GM19025 (cell line): ENCODE measurements at regions not wholly inside any gene's neighbourhood (a gene's known extent, or its start where the extent isn't known, plus 50 kb on each side); places are given as distances from the start of the nearest gene placed in this dataset.

Experiments used
- ATAC-seq: cut with Tn5 transposase; IDR thresholded peaks from one replicate; pipeline ENCODE4 v1.9.1; 2021; ENCODE audit warnings: mild to moderate bottlenecking, low read depth, moderate library complexity; ENCODE audit not compliant: unreplicated experiment

DNA sequence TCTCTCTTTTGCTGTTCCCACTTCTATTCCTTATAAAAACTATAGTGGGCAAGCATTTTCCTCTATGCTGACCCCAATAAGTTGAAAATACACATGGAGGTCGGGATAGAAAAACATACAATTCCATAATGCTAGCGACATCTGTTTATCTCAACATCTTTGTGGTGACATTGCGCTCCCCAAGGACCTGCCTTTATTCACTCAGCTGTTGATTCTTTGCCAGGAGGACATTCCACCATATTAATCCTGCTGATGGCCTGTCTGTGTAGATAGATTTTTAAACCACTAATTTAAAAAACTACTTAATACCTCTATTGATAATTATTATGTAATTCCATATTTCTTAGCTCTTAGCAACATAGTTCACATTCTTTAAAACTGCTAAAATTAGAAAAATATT is 555.3 kb upstream of the MAP3K7 start:
- ATAC-seq = no peak

DNA sequence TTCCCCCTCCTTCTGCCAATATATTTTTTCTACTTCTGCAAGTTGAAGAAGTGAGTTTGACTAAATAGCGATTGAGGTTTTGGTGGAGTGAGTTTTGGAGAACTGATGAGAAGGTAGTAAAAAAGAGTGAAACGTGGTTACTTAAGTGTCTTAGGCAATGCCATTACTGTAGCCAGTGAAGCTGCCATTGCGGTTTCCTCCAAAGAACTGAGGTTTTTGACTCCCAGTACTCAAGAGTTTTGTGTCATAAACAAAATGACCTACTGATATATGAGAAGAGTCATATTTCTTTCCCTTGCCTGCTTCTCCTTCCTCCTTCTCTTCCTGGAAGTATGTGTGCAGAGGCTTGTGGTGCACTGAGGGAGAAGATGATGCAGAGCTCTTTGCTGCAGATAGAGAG is 554.5 kb upstream of the MAP3K7 start:
- no peak for ATAC-seq

DNA sequence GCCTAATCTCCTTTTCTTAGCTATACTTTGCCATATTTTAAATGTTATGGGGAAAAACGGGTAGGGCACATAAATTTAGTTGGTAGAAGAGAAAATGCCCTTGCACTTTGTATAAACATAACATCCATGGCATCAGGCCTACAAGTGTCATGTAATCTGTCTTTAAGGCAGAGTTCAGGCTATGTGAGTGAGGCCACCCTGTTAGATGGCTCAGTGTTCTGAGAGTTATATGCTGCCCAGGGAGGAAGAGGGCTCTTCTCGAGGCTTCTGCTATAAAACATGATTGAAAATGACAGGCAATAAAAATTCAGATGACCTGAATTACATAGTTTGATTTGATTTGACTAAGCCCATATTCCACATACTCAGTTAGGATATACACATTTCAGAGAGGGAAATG is 553.6 kb upstream of the MAP3K7 start:
- no peak for ATAC-seq

DNA sequence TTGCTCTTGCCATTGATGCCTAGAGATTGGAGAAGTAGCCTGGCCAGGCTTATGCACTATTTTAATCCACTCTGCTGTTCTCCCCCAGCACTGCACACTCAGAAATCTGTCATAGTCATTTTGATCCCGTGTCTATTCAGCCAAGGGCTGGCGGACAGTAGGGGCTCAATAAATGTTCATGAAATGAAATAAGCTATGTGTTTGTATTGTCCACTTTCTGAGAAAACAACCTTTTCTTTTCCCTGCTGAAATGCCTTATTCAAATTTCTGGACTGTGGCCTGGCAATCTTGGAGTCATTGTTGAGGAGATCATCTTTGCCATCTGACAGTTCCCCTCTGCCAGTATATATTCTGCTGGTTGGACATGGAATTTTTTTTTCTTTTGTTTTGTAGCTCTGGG is 550.4 kb upstream of the MAP3K7 start:
- no peak for ATAC-seq

DNA sequence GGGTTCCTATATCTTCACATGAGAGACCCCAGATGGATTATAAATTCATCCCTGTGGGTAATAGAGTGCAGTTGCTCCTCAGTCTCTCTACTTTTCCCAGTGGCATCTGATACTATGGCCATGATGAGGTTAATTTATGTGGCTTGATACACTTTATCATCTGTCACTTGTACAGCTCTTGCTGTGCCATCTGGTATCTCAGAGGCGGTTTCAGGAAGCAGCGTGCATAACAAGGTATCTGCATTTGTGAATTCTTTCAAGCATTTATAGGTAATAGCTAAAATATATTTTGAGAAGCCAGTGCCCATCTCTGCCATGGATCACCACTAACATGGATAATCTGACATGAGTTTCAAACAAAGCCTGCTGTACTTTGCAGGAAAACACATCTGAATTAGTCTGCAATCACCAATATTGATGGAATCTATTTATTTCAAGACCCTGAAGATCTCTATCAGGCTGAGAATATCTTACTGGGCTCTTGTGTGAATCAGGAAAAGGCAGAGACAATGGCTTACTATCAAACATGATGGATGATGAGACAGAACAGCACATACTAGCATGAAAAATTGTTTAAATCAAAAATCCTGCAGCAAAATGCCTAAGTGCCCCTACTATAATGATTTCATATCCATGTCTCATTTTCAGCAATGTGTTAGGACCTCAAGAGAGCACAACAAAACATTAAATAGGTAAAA is 548.7 kb upstream of the MAP3K7 start:
- ATAC-seq = no peak

DNA sequence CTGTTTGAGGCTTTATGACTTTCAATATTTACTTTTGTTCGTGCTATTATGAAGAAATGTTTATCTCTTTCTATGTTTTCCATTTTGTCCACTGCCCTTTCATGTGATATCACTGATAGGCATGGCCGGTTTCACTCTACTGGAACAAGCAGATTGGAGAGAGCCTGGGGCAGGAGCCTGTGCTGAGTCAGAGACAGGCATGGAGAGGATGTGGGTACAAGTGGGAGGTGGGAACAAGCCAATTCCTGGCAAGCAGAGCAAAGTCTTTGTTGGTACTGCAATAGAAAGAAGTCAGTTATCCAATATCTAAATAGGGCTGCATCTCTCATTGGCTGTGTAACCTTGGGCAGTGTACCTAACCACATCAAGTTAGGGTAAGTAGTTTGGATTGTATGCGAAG is 545.6 kb upstream of the MAP3K7 start:
- no peak for ATAC-seq

DNA sequence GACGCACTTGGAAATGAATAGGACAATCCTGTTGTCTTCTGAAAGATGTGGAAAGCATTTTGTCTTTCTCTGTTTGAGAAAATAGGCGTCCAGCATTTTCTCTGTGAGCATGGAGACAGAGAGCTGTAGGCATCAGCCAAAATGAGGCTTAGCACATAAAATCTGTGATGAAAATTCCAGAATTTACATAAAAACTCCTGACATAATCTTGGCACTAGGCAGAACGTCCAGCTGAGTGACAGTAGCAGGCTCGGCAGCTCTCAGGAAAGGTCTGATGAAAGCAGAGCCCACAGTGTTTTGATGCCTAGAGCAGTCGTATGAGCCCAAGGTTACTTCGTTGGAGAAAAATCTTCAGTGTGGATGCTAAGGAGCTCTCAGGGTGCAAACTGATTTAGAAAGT is 543.3 kb upstream of the MAP3K7 start:
- no peak for ATAC-seq

DNA sequence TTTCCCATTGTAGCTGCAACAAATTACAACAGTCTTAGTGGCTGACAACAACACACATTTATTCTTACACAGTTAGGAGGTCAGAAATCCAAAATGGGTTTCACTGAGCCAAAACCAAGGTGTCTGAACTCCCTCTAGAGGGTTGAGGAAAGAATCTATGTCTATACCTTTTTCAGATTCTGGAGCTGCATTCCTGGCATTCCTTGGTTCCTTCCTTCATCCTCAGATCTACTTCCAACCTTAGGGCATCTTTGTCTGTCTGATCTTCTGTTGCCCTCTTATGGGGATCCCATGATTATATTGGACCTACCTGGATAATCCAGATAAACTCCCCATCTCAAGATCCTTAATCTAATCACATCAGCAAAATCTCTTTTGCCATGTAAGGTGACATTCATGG is 540.9 kb upstream of the MAP3K7 start:
- ATAC-seq = no peak

DNA sequence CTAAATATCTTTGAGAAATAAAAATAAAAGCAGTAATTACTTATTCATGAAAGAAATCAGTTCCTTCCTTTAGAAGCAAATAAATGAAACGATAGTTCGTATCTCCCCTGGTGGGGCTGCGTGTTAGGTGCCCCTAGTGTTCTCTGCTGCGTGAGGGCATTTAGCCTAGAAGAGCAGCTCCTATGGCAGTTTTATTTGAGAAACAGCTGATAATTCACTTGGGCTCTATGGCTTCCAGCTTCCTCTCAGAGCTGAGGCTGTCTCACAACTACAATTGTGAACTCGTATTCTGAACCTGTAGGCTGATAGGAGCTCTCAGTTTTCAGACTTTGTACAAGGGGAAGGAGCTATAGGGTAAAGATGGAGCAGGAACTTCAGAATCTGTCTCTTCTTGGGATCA is 540.0 kb upstream of the MAP3K7 start:
- ATAC-seq = no peak

DNA sequence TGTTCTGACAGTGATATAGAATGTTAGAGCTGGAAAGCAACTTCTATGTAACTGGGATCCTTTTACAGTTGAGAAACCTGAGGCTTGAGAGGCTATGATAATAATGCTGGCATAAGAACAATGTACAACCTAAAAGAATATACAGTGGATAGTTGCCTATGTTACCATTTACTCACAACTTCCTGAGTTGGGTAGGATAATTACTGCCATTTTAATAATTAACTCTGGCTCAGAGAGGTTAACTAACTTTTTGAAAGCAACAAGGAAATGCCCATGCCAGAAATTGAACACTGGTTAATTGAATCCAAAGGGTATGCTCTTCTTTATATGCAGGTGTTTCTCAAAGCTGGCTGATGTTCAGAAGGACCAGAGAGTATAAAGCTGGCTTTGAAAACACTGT is 530.7 kb upstream of the MAP3K7 start:
- no peak for ATAC-seq

DNA sequence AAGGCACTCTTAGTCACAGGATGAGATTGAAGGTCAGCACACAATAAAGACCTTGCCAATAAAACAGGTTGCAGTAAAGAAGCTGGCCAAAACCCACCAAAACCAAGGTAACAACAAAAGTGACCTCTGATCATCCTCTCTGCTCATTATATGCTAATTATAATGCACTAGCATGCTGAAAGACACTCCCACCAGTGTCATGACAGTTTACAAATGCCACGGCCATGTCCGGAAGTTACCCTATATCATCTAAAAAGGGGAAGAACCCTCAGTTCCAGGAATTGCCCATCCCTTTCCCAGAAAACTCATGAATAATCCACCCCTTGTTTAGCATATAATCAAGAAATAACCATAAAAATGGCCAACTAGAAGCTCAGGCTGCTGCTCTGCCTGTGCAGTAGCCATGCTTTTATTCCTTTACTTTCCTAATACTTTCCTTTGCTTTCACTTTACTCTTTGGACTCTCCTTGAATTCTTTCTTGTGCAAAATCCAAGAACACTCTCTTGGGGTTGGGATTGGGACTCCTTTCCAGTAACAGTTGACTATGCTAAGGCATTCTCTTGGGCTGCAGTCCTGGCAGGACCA is 527.3 kb upstream of the MAP3K7 start:
- no peak for ATAC-seq

DNA sequence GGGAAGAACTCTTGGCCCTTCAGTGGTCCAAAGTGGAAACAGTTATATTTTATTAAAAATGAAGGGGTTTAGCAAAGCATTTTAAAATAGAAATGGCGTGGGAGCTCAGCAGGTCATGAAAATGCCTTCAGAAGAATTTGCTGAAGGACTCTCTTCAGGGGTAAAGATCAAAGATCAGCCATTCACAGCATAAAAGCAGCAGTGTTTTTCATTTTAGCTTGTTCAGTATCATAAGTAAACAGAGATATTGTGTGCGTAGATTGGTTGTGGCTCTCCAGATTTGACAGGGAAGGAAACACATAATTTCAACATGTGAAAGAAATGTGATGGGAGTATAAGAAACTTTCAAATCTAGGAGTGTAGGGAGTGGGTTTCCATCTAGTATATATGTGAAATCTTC is 519.2 kb upstream of the MAP3K7 start:
- ATAC-seq = no peak

DNA sequence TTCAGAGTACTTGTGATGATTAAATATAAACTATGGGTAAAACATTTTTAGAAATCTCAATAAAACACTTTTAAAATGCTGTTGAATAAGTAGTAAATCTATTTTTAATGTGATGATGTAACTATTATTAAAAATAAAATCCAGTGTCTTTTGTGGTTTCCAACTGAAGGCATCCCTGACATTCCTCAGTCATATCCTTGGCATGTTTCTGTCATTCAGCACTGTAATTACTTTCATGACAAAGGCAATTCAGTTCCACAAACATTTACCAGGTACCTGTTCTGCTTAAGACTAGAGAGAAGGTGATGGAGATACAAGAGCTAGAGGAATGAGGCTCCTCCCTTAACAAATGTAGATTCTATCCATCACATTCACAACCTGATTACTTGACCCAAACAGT is 518.7 kb upstream of the MAP3K7 start:
- no peak for ATAC-seq

DNA sequence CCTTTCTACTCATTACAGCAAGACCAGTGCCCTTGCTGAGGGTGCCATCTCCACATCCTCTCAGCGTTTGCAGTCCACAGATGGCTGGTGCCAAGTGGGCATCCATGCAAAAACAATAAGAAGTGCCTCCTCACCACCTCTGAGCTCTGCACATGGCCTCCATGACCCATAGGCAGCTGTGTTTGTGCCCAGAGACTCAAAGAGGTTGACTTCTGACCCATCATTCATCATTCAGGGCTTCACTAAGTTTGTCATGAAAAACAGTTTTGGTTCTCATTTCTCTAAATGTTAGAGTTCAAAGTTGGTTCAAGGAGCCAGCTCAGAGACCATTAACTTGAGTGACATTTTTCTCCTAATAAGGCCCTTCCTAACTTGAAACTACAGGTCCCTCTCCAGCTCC is 512.6 kb upstream of the MAP3K7 start:
- ATAC-seq = no peak

DNA sequence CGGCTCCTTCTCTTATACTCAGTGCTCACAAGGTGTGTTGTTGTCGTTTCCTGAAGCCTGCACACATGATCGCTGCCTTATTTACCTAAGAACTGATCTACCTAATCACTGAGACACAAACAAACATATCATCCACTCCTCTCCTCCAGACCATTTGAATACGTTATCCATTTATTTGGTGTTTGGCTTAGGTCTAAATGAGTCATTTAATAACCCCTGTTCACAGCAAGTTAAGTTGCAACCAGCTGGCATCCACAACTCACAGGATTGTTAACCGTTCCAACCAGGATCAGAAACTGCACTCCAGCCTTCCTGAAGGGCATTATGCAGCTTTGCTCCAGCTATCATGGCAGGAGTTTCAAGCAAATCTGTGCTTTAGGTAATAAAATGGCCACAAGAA is 511.1 kb upstream of the MAP3K7 start:
- no peak for ATAC-seq

DNA sequence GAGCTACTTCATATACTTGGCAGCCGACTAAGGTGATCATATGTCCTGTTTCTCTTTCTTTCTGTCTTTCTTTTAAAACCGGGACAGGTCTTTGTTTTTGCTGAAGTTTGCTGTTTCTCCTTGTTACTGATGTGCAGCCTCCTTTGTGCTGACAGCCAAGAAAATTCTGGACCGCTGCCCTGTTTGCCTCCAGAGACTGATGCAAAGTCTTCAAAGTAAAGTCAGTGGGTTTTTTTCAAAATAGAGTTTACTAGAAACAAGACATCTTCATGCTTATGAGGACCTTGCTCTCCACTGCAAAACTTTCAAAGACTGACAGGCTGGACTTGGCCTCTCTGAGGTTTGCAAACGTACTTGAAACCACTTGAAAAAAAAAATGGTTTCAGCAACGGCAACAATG is 510.5 kb upstream of the MAP3K7 start:
- no peak for ATAC-seq

DNA sequence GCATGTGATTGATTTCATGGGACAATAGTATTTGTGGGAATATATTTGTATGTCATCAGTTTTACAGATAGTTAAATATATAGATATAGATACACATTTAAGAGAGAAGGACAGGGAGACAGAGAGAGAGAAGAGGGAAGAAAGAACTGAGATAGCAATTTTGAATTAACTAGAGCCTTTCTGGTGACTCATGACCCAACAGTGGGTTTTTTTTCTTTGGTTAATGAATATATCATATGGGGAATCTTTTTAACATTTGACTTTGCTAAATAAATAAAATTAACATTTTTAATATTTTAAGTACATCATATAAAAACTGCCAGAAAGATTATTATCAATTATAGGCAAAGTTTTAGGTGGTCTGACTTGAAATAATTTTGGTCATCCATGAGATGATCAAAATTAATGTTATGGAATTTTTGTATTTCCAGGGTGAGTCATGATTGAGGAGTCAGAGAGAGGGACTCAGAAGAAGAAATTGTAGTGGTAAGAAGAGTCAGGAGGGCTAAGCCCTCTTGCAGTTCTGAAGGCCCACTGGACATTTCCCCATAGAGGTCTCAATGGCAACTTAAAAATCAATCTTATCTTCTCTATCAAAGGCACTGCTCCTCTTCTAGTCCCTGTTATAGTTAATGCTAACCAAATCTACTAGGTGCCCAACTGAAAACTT is 508.1 kb upstream of the MAP3K7 start:
- ATAC-seq = no peak

DNA sequence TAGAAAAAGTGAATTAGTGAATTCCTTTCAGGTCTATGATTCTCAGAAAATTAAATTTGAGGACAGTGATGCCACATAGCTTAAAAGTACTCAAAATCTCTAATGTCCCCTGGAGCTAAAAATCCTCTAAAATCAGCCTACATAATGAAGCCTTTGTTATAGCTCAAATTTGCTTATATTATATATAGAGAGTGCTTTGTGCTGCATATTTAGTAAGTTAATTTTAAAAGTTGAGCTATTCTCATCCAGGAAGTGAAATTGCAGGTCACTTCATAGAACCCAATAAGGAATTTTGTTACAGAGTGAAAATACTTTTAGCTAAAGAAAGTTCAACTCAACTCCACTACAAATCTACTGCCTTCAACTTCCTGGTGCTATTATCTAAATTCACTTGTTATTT is 507.5 kb upstream of the MAP3K7 start:
- ATAC-seq = no peak

DNA sequence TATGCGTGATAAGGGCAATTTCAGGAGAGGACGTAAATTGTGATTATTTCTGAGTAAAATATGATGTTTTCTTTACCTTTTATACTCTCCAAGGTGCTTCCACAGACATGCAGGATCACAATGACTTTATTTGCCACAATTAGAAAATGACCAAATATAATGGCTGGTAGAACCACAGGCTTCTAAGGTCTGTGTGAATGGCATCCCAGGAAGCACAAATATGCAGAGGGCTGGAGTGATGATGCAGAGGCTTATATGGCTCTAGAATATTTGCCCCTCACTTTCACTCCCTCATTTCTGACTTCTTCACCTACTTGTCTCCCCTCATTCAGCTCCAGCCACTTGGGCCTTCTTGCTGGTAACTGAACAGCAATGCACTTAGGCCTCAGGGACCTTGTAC is 502.1 kb upstream of the MAP3K7 start:
- ATAC-seq = no peak

DNA sequence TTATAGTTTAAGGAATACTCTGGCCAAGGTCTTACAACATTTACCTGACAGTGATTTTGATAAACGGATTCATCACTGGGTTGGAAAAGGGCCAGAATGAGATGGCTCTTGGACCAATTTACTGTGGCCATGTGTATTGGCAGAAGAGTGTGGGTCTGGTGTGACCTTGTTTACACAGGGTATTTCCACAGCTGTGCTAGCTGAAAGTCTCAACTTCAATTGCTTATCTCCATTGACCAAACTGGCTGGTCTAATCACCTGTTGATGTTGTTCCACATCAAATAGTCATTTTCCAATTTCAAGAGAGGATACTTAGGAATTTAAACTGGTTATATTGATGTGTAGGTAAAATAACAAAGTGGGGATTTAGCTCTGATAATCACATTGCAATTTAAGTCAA is 501.6 kb upstream of the MAP3K7 start:
- ATAC-seq = no peak

DNA sequence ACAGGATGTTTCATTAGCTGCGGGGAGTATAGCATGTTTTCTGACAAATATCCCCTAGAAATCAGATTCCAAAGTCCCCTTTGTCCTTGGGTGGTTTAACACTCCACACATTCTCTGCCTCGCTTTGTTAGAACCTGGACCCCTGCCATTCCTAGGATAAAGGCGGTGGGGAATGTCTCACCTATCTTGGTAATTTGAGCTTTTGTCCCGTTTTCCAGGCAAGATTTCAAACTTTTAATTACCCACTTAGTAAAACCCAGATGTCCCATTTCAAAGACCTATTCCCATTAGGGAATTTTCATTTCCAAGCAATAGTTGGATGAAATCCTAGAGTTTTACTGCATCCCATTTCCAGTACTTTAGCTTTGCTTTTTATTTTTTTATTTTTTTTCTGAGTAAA is 501.0 kb upstream of the MAP3K7 start:
- ATAC-seq = no peak

DNA sequence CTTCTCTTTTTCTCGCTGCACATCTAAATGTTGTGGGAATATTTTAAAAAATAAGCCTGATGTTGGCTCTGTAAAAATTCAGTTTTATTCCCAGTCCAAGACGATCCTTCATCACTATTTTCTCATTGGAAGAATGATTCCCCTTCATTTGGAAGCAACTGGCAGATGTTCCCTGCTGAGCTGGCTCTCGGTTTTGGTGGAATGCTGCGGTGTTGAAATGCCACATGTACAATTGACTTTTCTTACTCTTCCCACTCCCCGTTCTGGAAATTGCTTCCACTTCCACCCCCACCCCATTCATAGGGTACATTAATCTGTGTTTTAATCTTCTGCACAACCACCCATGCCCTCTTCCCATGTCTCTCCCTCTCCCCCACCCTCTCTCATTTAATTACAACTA is 496.3 kb upstream of the MAP3K7 start:
- ATAC-seq = no peak
